ENCODE measurements at regions not wholly inside any gene's neighbourhood (a gene's known extent, or its start where the extent isn't known, plus 50 kb on each side); places are given as distances from the start of the nearest gene placed in this dataset.

GRCh38 chrX:82029571-82030218 is 827.8 kb downstream of the SH3BGRL start:
- Mint-ChIP-seq H3K27ac (ENCODE audit: low read depth, unreplicated experiment) (no peak overlapping the region), H3K27me3 (ENCODE audit: insufficient read depth, unreplicated experiment) (no peaks in the 10 kb centered on the region), H3K4me1 (ENCODE audit: insufficient read depth, unreplicated experiment) (no peaks in the 10 kb centered on the region), H3K9me3 (ENCODE audit: unreplicated experiment) (peaks cover 12% of the 10 kb centered on the region), H3K36me3 (ENCODE audit: insufficient read depth, unreplicated experiment) (no peaks in the 10 kb centered on the region), H3K4me3 (ENCODE audit: unreplicated experiment) (no peak overlapping the region)
- intact Hi-C loops (cut with micrococcal nuclease), result no loop called here
- POLR2A ChIA-PET, result interaction anchor here (0.7 kb wide), 1 partner anchor 10 kb away, joined by 3 read pairs; no protein-coding TSS in a partner anchor
- no peak for DNase-seq (ENCODE audit: unreplicated experiment)
- TF ChIP-seq, protein P1, sequence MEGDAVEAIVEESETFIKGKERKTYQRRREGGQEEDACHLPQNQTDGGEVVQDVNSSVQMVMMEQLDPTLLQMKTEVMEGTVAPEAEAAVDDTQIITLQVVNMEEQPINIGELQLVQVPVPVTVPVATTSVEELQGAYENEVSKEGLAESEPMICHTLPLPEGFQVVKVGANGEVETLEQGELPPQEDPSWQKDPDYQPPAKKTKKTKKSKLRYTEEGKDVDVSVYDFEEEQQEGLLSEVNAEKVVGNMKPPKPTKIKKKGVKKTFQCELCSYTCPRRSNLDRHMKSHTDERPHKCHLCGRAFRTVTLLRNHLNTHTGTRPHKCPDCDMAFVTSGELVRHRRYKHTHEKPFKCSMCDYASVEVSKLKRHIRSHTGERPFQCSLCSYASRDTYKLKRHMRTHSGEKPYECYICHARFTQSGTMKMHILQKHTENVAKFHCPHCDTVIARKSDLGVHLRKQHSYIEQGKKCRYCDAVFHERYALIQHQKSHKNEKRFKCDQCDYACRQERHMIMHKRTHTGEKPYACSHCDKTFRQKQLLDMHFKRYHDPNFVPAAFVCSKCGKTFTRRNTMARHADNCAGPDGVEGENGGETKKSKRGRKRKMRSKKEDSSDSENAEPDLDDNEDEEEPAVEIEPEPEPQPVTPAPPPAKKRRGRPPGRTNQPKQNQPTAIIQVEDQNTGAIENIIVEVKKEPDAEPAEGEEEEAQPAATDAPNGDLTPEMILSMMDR (IDR thresholded peaks at IDR 0.05; ENCODE audit: unreplicated experiment), result no peak
- no TSS peak for BruUV-seq (replicated peaks)
- CTCF ChIA-PET, result interaction anchor here (0.6 kb wide), 1 partner anchor 412 kb away, joined by 3 read pairs; no protein-coding TSS in a partner anchor

DNA sequence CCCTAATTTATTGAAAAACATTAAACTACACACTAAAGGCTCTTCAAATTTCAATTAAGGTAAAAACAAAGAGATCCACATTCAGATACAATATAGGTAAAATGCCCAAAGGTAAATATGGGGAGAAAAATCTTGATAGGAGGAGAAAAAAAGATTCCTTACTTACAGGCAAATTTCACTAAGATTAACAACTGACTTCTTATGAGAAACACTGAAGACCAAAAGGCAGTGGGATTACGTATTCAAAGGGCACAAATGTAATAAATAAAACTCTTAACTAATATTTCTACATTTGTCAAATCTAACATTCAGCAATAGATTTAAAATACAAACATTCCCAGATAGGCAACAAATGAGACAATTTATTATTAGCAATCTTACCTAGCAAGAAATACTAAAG is 829.3 kb downstream of the SH3BGRL start:
- intact Hi-C loops (cut with micrococcal nuclease), result no loop called here
- Mint-ChIP-seq H3K27me3 (ENCODE audit: insufficient read depth, unreplicated experiment) (no peaks in the 10 kb centered on the region), H3K4me3 (ENCODE audit: unreplicated experiment) (no peak overlapping the region), H3K36me3 (ENCODE audit: insufficient read depth, unreplicated experiment) (no peaks in the 10 kb centered on the region), H3K9me3 (ENCODE audit: unreplicated experiment) (peaks cover 21% of the 10 kb centered on the region), H3K27ac (ENCODE audit: low read depth, unreplicated experiment) (no peak overlapping the region), H3K4me1 (ENCODE audit: insufficient read depth, unreplicated experiment) (no peaks in the 10 kb centered on the region)
- DNase-seq (ENCODE audit: unreplicated experiment), result no peak
- BruUV-seq (replicated peaks), result no TSS peak
- CTCF ChIA-PET, result no interaction called here
- POLR2A ChIA-PET, result no interaction called here
- TF ChIP-seq, protein P1 (IDR thresholded peaks at IDR 0.05; ENCODE audit: unreplicated experiment), result no peak

DNA sequence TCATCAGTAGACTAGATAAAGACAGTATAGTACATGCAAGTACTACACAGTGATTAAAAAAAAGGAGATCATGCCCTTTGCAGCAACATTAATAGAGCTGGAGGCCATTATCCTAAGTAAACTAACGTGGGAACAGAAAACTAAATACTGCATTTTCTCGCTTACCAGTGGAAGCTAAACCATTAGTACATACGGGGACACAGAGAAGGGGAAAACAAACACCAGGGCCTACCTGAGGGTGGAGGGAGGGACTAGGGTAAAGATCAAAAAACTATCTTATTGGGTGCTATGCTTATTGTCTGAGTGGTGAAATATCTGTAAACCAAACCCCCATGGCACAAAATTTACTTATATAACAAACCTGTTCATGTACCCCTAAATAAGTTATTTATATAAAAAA is 836.9 kb downstream of the SH3BGRL start:
- H3K27ac Mint-ChIP-seq (ENCODE audit: low read depth, unreplicated experiment), result no peak overlapping the region
- CTCF ChIA-PET, result no interaction called here
- peaks cover 20% of the 10 kb centered on the region for H3K9me3 Mint-ChIP-seq (ENCODE audit: unreplicated experiment)
- POLR2A ChIA-PET, result no interaction called here
- intact Hi-C loops (cut with micrococcal nuclease), result no loop called here
- TF ChIP-seq, protein P1 (IDR thresholded peaks at IDR 0.05; ENCODE audit: unreplicated experiment), result no peak
- H3K36me3 Mint-ChIP-seq (ENCODE audit: insufficient read depth, unreplicated experiment), result no peaks in the 10 kb centered on the region
- BruUV-seq (replicated peaks), result no TSS peak
- H3K4me3 Mint-ChIP-seq (ENCODE audit: unreplicated experiment), result no peak overlapping the region
- no peak for DNase-seq (ENCODE audit: unreplicated experiment)
- no peaks in the 10 kb centered on the region for H3K27me3 Mint-ChIP-seq (ENCODE audit: insufficient read depth, unreplicated experiment)
- no peaks in the 10 kb centered on the region for H3K4me1 Mint-ChIP-seq (ENCODE audit: insufficient read depth, unreplicated experiment)

GRCh38 chrX:82041034-82041433 is 839.1 kb downstream of the SH3BGRL start:
- Mint-ChIP-seq H3K9me3 (ENCODE audit: unreplicated experiment) (peaks cover 13% of the 10 kb centered on the region), H3K4me3 (ENCODE audit: unreplicated experiment) (no peak overlapping the region), H3K4me1 (ENCODE audit: insufficient read depth, unreplicated experiment) (no peaks in the 10 kb centered on the region), H3K27me3 (ENCODE audit: insufficient read depth, unreplicated experiment) (no peaks in the 10 kb centered on the region), H3K36me3 (ENCODE audit: insufficient read depth, unreplicated experiment) (no peaks in the 10 kb centered on the region), H3K27ac (ENCODE audit: low read depth, unreplicated experiment) (no peak overlapping the region)
- no TSS peak for BruUV-seq (replicated peaks)
- intact Hi-C loops (cut with micrococcal nuclease), result no loop called here
- ChIA-PET CTCF (interaction anchor here (0.7 kb wide), 1 partner anchor 14 kb away, joined by 3 read pairs; no protein-coding TSS in a partner anchor), POLR2A (interaction anchor here (0.7 kb wide), 1 partner anchor 710 kb away, joined by 3 read pairs; no protein-coding TSS in a partner anchor)
- TF ChIP-seq, protein P1 (IDR thresholded peaks at IDR 0.05; ENCODE audit: unreplicated experiment), result no peak
- DNase-seq (ENCODE audit: unreplicated experiment), result no peak
